WTC11 (cell line): ENCODE measurements at regions not wholly inside any gene's neighbourhood (a gene's known extent, or its start where the extent isn't known, plus 50 kb on each side); places are given as distances from the start of the nearest gene placed in this dataset.

Experiments used
- GABPB1 ChIP-seq: sonication (generic); formaldehyde crosslinking; IDR thresholded peaks from 2 replicates; pipeline ENCODE4 v1.8.1; 2023; ENCODE audit warnings: mild to moderate bottlenecking, missing genetic modification reagents
- SMAD3 ChIP-seq: sonication (generic); formaldehyde crosslinking; IDR thresholded peaks from 2 replicates; pipeline ENCODE4 v1.8.0; 2022; ENCODE audit warnings: missing genetic modification reagents, mild to moderate bottlenecking, borderline replicate concordance
- TEAD4 ChIP-seq: sonication (generic); formaldehyde crosslinking; IDR thresholded peaks from 2 replicates; pipeline ENCODE4 v1.8.0; 2022; ENCODE audit warnings: mild to moderate bottlenecking, missing genetic modification reagents
- ZNF138 ChIP-seq: sonication (generic); formaldehyde crosslinking; conservative IDR thresholded peaks from 2 replicates; pipeline ENCODE4 v1.8.1; 2022; ENCODE audit warnings: mild to moderate bottlenecking, moderate library complexity, missing genetic modification reagents
- TF ChIP-seq, protein P1 (sequence below): fragments of 200-600 bp; IDR thresholded peaks from 2 replicates; pipeline ENCODE4 v1.8.0; 2022; ENCODE audit warnings: antibody characterized with exemption
- TF ChIP-seq, protein P2 (sequence below): sonication (generic); formaldehyde crosslinking; IDR thresholded peaks from 2 replicates; pipeline ENCODE4 v1.8.0; 2022; ENCODE audit warnings: mild to moderate bottlenecking, missing genetic modification reagents
- TF ChIP-seq, protein P3 (sequence below): sonication (generic); formaldehyde crosslinking; IDR thresholded peaks from 2 replicates; pipeline ENCODE4 v1.8.1; 2023; ENCODE audit warnings: mild to moderate bottlenecking, missing genetic modification reagents, borderline replicate concordance
- TF ChIP-seq, protein P4 (sequence below): sonication (generic); formaldehyde crosslinking; IDR thresholded peaks from 2 replicates; pipeline ENCODE4 v1.8.0; 2022; ENCODE audit warnings: mild to moderate bottlenecking, missing genetic modification reagents

GRCh38 chr7:13826752-13827151 lies 162.7 kb downstream of the ETV1 start:
- TF ChIP-seq, protein P1, sequence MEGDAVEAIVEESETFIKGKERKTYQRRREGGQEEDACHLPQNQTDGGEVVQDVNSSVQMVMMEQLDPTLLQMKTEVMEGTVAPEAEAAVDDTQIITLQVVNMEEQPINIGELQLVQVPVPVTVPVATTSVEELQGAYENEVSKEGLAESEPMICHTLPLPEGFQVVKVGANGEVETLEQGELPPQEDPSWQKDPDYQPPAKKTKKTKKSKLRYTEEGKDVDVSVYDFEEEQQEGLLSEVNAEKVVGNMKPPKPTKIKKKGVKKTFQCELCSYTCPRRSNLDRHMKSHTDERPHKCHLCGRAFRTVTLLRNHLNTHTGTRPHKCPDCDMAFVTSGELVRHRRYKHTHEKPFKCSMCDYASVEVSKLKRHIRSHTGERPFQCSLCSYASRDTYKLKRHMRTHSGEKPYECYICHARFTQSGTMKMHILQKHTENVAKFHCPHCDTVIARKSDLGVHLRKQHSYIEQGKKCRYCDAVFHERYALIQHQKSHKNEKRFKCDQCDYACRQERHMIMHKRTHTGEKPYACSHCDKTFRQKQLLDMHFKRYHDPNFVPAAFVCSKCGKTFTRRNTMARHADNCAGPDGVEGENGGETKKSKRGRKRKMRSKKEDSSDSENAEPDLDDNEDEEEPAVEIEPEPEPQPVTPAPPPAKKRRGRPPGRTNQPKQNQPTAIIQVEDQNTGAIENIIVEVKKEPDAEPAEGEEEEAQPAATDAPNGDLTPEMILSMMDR: no peak
- no peak for TF ChIP-seq SMAD3 (CRISPR knock-in tag)
- no peak for TF ChIP-seq GABPB1 (CRISPR knock-in tag)
- TF ChIP-seq TEAD4: no peak
- TF ChIP-seq, protein P2, sequence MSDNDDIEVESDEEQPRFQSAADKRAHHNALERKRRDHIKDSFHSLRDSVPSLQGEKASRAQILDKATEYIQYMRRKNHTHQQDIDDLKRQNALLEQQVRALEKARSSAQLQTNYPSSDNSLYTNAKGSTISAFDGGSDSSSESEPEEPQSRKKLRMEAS (CRISPR knock-in tag): no peak
- TF ChIP-seq ZNF138 (CRISPR knock-in tag): no peak
- TF ChIP-seq, protein P3, sequence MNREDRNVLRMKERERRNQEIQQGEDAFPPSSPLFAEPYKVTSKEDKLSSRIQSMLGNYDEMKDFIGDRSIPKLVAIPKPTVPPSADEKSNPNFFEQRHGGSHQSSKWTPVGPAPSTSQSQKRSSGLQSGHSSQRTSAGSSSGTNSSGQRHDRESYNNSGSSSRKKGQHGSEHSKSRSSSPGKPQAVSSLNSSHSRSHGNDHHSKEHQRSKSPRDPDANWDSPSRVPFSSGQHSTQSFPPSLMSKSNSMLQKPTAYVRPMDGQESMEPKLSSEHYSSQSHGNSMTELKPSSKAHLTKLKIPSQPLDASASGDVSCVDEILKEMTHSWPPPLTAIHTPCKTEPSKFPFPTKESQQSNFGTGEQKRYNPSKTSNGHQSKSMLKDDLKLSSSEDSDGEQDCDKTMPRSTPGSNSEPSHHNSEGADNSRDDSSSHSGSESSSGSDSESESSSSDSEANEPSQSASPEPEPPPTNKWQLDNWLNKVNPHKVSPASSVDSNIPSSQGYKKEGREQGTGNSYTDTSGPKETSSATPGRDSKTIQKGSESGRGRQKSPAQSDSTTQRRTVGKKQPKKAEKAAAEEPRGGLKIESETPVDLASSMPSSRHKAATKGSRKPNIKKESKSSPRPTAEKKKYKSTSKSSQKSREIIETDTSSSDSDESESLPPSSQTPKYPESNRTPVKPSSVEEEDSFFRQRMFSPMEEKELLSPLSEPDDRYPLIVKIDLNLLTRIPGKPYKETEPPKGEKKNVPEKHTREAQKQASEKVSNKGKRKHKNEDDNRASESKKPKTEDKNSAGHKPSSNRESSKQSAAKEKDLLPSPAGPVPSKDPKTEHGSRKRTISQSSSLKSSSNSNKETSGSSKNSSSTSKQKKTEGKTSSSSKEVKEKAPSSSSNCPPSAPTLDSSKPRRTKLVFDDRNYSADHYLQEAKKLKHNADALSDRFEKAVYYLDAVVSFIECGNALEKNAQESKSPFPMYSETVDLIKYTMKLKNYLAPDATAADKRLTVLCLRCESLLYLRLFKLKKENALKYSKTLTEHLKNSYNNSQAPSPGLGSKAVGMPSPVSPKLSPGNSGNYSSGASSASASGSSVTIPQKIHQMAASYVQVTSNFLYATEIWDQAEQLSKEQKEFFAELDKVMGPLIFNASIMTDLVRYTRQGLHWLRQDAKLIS (CRISPR knock-in tag): no peak
- TF ChIP-seq, protein P4, sequence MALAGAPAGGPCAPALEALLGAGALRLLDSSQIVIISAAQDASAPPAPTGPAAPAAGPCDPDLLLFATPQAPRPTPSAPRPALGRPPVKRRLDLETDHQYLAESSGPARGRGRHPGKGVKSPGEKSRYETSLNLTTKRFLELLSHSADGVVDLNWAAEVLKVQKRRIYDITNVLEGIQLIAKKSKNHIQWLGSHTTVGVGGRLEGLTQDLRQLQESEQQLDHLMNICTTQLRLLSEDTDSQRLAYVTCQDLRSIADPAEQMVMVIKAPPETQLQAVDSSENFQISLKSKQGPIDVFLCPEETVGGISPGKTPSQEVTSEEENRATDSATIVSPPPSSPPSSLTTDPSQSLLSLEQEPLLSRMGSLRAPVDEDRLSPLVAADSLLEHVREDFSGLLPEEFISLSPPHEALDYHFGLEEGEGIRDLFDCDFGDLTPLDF (CRISPR knock-in tag): no peak
